RWPE2 (cell line): ENCODE measurements at regions not wholly inside any gene's neighbourhood (a gene's known extent, or its start where the extent isn't known, plus 50 kb on each side); places are given as distances from the start of the nearest gene placed in this dataset.

Experiments used
- ATAC-seq: fragments of 200-7000 bp; cut with Tn5 transposase; 3 replicates; pipeline ENCODE4 v1.9.1; 2021; ENCODE audit warnings: low read depth
- DNase-seq: peaks from one replicate; pipeline ENCODE4 v3.0.0-alpha.2; 2020; ENCODE audit warnings: low spot score
- H3K27ac ChIP-seq: fragments of 450-650 bp; 2 replicates; pipeline ENCODE4 v1.5.1; 2017; ENCODE audit warnings: mild to moderate bottlenecking; ENCODE audit not compliant: poor library complexity, severe bottlenecking
- H3K27me3 ChIP-seq: fragments of 250-450 bp; sonication (Bioruptor Pico); 2 replicates; pipeline ENCODE4 v1.5.1; 2021; ENCODE audit warnings: mild to moderate bottlenecking, moderate library complexity; ENCODE audit not compliant: insufficient read depth, poor library complexity, severe bottlenecking
- H3K36me3 ChIP-seq: fragments of 250-450 bp; sonication (Bioruptor Pico); 2 replicates; pipeline ENCODE4 v1.5.1; 2020; ENCODE audit warnings: low read depth, mild to moderate bottlenecking, moderate library complexity
- H3K4me1 ChIP-seq: fragments of 250-450 bp; sonication (Bioruptor Pico); 2 replicates; pipeline ENCODE4 v1.5.1; 2021; ENCODE audit warnings: mild to moderate bottlenecking, moderate library complexity; ENCODE audit not compliant: insufficient read depth, poor library complexity, severe bottlenecking
- H3K4me3 ChIP-seq: fragments of 250-450 bp; sonication (Bioruptor Pico); 2 replicates; pipeline ENCODE4 v1.5.1; 2021; ENCODE audit warnings: mild to moderate bottlenecking, moderate library complexity; ENCODE audit not compliant: severe bottlenecking
- H3K9me3 ChIP-seq: fragments of 250-450 bp; sonication (Bioruptor Pico); 2 replicates; pipeline ENCODE4 v1.5.1; 2021; ENCODE audit warnings: mild to moderate bottlenecking, moderate library complexity; ENCODE audit not compliant: severe bottlenecking
- CTCF ChIP-seq: fragments of 450-650 bp; IDR thresholded peaks from one replicate; pipeline ENCODE4 v1.5.1; 2017; ENCODE audit warnings: mild to moderate bottlenecking, moderate library complexity; ENCODE audit not compliant: poor library complexity, severe bottlenecking

GRCh38 chr10:118193642-118194041, 146.9 kb upstream of the RAB11FIP2 start:
- Histone ChIP-seq H3K27me3 (no peaks in the 10 kb centered on the region), H3K27ac (no peak overlapping the region), H3K9me3 (no peaks in the 10 kb centered on the region), H3K36me3 (no peaks in the 10 kb centered on the region), H3K4me1 (no peaks in the 10 kb centered on the region), H3K4me3 (no peak overlapping the region)
- no peak for TF ChIP-seq CTCF
- no peak for DNase-seq
- no peak for ATAC-seq

GRCh38 chr10:118181021-118181420, 134.3 kb upstream of the RAB11FIP2 start:
- H3K9me3 ChIP-seq: no peaks in the 10 kb centered on the region
- H3K4me1 ChIP-seq: no peaks in the 10 kb centered on the region
- H3K27ac ChIP-seq: no peak overlapping the region
- no peak for TF ChIP-seq CTCF
- no peak for ATAC-seq
- no peak for DNase-seq
- H3K27me3 ChIP-seq: peaks cover 5% of the 10 kb centered on the region
- H3K4me3 ChIP-seq: no peak overlapping the region
- no peaks in the 10 kb centered on the region for H3K36me3 ChIP-seq

GRCh38 chr10:118175148-118175547, 128.4 kb upstream of the RAB11FIP2 start:
- no peak for TF ChIP-seq CTCF
- peaks cover 1% of the 10 kb centered on the region for H3K9me3 ChIP-seq
- H3K36me3 ChIP-seq: no peaks in the 10 kb centered on the region
- H3K27me3 ChIP-seq: peaks cover 24% of the 10 kb centered on the region
- H3K4me1 ChIP-seq: no peaks in the 10 kb centered on the region
- ATAC-seq (no peak), DNase-seq (no peak)
- H3K27ac ChIP-seq: no peak overlapping the region
- H3K4me3 ChIP-seq: no peak overlapping the region

- Histone ChIP-seq H3K27me3 (peaks cover 24% of the 10 kb centered on the region), H3K36me3 (no peaks in the 10 kb centered on the region), H3K9me3 (peaks cover 1% of the 10 kb centered on the region), H3K4me3 (no peak overlapping the region), H3K4me1 (no peaks in the 10 kb centered on the region), H3K27ac (no peak overlapping the region)
- no peak for TF ChIP-seq CTCF
- DNase-seq (no peak), ATAC-seq (no peak)
Observed at GRCh38 chr10:118173296-118173695, 126.6 kb upstream of the RAB11FIP2 start.

- no peak for TF ChIP-seq CTCF
- H3K4me3 ChIP-seq: no peak overlapping the region
- DNase-seq: no peak
- H3K27ac ChIP-seq: no peak overlapping the region
- no peaks in the 10 kb centered on the region for H3K4me1 ChIP-seq
- H3K27me3 ChIP-seq: peaks cover 18% of the 10 kb centered on the region
- H3K36me3 ChIP-seq: no peaks in the 10 kb centered on the region
- no peak for ATAC-seq
- peaks cover 1% of the 10 kb centered on the region for H3K9me3 ChIP-seq
Observed at GRCh38 chr10:118171861-118172260, 125.1 kb upstream of the RAB11FIP2 start.
